ENCODE measurements at regions not wholly inside any gene's neighbourhood (a gene's known extent, or its start where the extent isn't known, plus 50 kb on each side); places are given as distances from the start of the nearest gene placed in this dataset.

GRCh38 chr14:87852107-87852506 lies 140.9 kb downstream of the GALC start:
- TF ChIP-seq TAF1 (IDR thresholded peaks at IDR 0.05; ENCODE audit: borderline replicate concordance, insufficient read depth, low read length): no peak
- TF ChIP-seq SIN3A (IDR thresholded peaks at IDR 0.05; ENCODE audit: borderline replicate concordance, insufficient read depth, low read length): no peak
- TF ChIP-seq POLR2AphosphoS5 (IDR thresholded peaks at IDR 0.05; ENCODE audit: low read depth, low read length): no peak
- TF ChIP-seq REST (IDR thresholded peaks at IDR 0.05; ENCODE audit: insufficient read depth in 1 of 2, low read depth in 2 of 2, low read length in 2 of 2): no peak
- TF ChIP-seq FOXP2 (optimal IDR thresholded peaks at IDR 0.05; ENCODE audit: borderline replicate concordance, extremely low read depth, extremely low read length, insufficient read depth): no peak

GRCh38 chr14:87851190-87851589 lies 141.8 kb downstream of the GALC start:
- TF ChIP-seq FOXP2 (optimal IDR thresholded peaks at IDR 0.05; ENCODE audit: borderline replicate concordance, extremely low read depth, extremely low read length, insufficient read depth): no peak
- TF ChIP-seq SIN3A (IDR thresholded peaks at IDR 0.05; ENCODE audit: borderline replicate concordance, insufficient read depth, low read length): no peak
- no peak for TF ChIP-seq TAF1 (IDR thresholded peaks at IDR 0.05; ENCODE audit: borderline replicate concordance, insufficient read depth, low read length)

GRCh38 chr14:87847216-87847755 lies 145.7 kb downstream of the GALC start:
- TF ChIP-seq FOXP2 (optimal IDR thresholded peaks at IDR 0.05; ENCODE audit: borderline replicate concordance, extremely low read depth, extremely low read length, insufficient read depth) (no peak), TAF1 (IDR thresholded peaks at IDR 0.05; ENCODE audit: borderline replicate concordance, insufficient read depth, low read length) (no peak)

GRCh38 chr14:87840906-87841305 lies 152.1 kb downstream of the GALC start:
- TF ChIP-seq TAF1 (IDR thresholded peaks at IDR 0.05; ENCODE audit: borderline replicate concordance, insufficient read depth, low read length) (no peak), SIN3A (IDR thresholded peaks at IDR 0.05; ENCODE audit: borderline replicate concordance, insufficient read depth, low read length) (no peak), FOXP2 (optimal IDR thresholded peaks at IDR 0.05; ENCODE audit: borderline replicate concordance, extremely low read depth, extremely low read length, insufficient read depth) (no peak), REST (IDR thresholded peaks at IDR 0.05; ENCODE audit: insufficient read depth in 1 of 2, low read depth in 2 of 2, low read length in 2 of 2) (no peak), POLR2AphosphoS5 (IDR thresholded peaks at IDR 0.05; ENCODE audit: low read depth, low read length) (no peak)

- no peak for TF ChIP-seq FOXP2 (optimal IDR thresholded peaks at IDR 0.05; ENCODE audit: borderline replicate concordance, extremely low read depth, extremely low read length, insufficient read depth)
- no peak for TF ChIP-seq SIN3A (IDR thresholded peaks at IDR 0.05; ENCODE audit: borderline replicate concordance, insufficient read depth, low read length)
- no peak for TF ChIP-seq REST (IDR thresholded peaks at IDR 0.05; ENCODE audit: insufficient read depth in 1 of 2, low read depth in 2 of 2, low read length in 2 of 2)
- TF ChIP-seq POLR2AphosphoS5 (IDR thresholded peaks at IDR 0.05; ENCODE audit: low read depth, low read length): no peak
- TF ChIP-seq TAF1 (IDR thresholded peaks at IDR 0.05; ENCODE audit: borderline replicate concordance, insufficient read depth, low read length): no peak
Measured at GRCh38 chr14:87838931-87839330, 154.1 kb downstream of the GALC start.

- TF ChIP-seq TAF1 (IDR thresholded peaks at IDR 0.05; ENCODE audit: borderline replicate concordance, insufficient read depth, low read length) (no peak), REST (IDR thresholded peaks at IDR 0.05; ENCODE audit: insufficient read depth in 1 of 2, low read depth in 2 of 2, low read length in 2 of 2) (no peak), FOXP2 (optimal IDR thresholded peaks at IDR 0.05; ENCODE audit: borderline replicate concordance, extremely low read depth, extremely low read length, insufficient read depth) (no peak), SIN3A (IDR thresholded peaks at IDR 0.05; ENCODE audit: borderline replicate concordance, insufficient read depth, low read length) (no peak), POLR2AphosphoS5 (IDR thresholded peaks at IDR 0.05; ENCODE audit: low read depth, low read length) (no peak)
Measured at GRCh38 chr14:87837296-87837695, 155.7 kb downstream of the GALC start.

Measured in PFSK-1 (cell line).